H1 (cell line): ENCODE measurements at regions not wholly inside any gene's neighbourhood (a gene's known extent, or its start where the extent isn't known, plus 50 kb on each side); places are given as distances from the start of the nearest gene placed in this dataset.

ENCODE experiments used
- CTCF ChIA-PET: fragments of 300-600 bp; sonication (Branson Sonifier 250); formaldehyde crosslinking; loops from one replicate; lab custom pipeline; 2021; ENCODE audit not compliant: partially characterized antibody; lab: Charles Lee
- POLR2A ChIA-PET: fragments of 300-600 bp; sonication (Branson Sonifier 250); formaldehyde crosslinking; loops from one replicate; lab custom pipeline; 2021; ENCODE audit warnings: inconsistent platforms; ENCODE audit not compliant: partially characterized antibody; lab: Charles Lee
- DNase-seq, 2 experiments: peaks; one replicate each; pipeline versions ENCODE4 v3.0.0 to v3.0.0-alpha.2; 2010 to 2022; ENCODE audit warnings: low spot score in 2 of 2, low read depth in 1 of 2, mixed read lengths in 1 of 2
- FAIRE-seq: peaks from 2 replicates; lab custom pipeline; 2011; peaks lifted over from hg19 to GRCh38; lab: Jason Lieb, UNC
- H2AFZ ChIP-seq: 2 replicates; pipeline ENCODE4 v1.8.1; 2012; ENCODE audit warnings: low read length, inconsistent platforms
- H2AK5ac ChIP-seq: 2 replicates; pipeline ENCODE4 v1.6.1; 2013; ENCODE audit warnings: low read depth, low read length
- H2BK120ac ChIP-seq: replicated peaks from 2 replicates; pipeline ENCODE3; 2013; ENCODE audit warnings: low read depth, low read length, inconsistent platforms
- H2BK12ac ChIP-seq: 2 replicates; pipeline ENCODE4 v1.6.1; 2013; ENCODE audit warnings: low read depth, low read length
- H2BK15ac ChIP-seq: 2 replicates; pipeline ENCODE4 v1.6.1; 2013; ENCODE audit warnings: low read length
- H2BK20ac ChIP-seq: 2 replicates; pipeline ENCODE4 v1.6.1; 2013; ENCODE audit warnings: low read length
- H2BK5ac ChIP-seq: 2 replicates; pipeline ENCODE4 v1.6.1; 2013; ENCODE audit warnings: low read depth, low read length
- H3K14ac ChIP-seq: 2 replicates; pipeline ENCODE4 v1.6.1; 2013; ENCODE audit warnings: inconsistent platforms; ENCODE audit not compliant: insufficient read length
- H3K18ac ChIP-seq: 2 replicates; pipeline ENCODE4 v1.6.1; 2013; ENCODE audit warnings: low read length; ENCODE audit errors: extremely low read depth
- H3K23ac ChIP-seq: 2 replicates; pipeline ENCODE4 v1.6.1; 2013; ENCODE audit warnings: inconsistent platforms; ENCODE audit not compliant: insufficient read length
- H3K23me2 ChIP-seq: 2 replicates; pipeline ENCODE4 v1.6.1; 2013; ENCODE audit warnings: low read depth, low read length
- H3K27ac ChIP-seq: 2 replicates; pipeline ENCODE4 v1.6.1; 2011; ENCODE audit warnings: low read depth, low read length, inconsistent platforms
- H3K27me3 ChIP-seq, 4 experiments: replicated peaks in 1 of 4; 1 replicate in 1 of 4; 2 replicates in 3 of 4; pipeline versions ENCODE4 v1.6.1 to v1.8.1; 2011 to 2013; ENCODE audit warnings: low read length in 3 of 4, mild to moderate bottlenecking in 3 of 4, inconsistent platforms in 2 of 4, mixed read lengths in 2 of 4, moderate library complexity in 1 of 4; ENCODE audit not compliant: control insufficient read depth in 3 of 4, insufficient read depth in 3 of 4; ENCODE audit errors: extremely low read depth in 1 of 4
- H3K36me3 ChIP-seq, 4 experiments: 2 replicates each; pipeline versions ENCODE4 v1.6.1 to v1.8.1; 2011 to 2013; ENCODE audit warnings: mild to moderate bottlenecking in 4 of 4, low read length in 3 of 4, moderate library complexity in 2 of 4, control low read depth in 1 of 4, inconsistent platforms in 1 of 4; ENCODE audit not compliant: insufficient read depth in 4 of 4, control insufficient read depth in 2 of 4
- H3K4ac ChIP-seq: replicated peaks from 2 replicates; pipeline ENCODE3; 2013; ENCODE audit warnings: low read length, low read depth, mixed read lengths, inconsistent platforms; ENCODE audit not compliant: insufficient read length
- H3K4me1 ChIP-seq, 4 experiments: replicated peaks in 1 of 4; 1 replicate in 1 of 4; 2 replicates in 3 of 4; pipeline versions ENCODE4 v1.6.1 to v1.8.1; 2011 to 2013; ENCODE audit warnings: low read length in 3 of 4, inconsistent platforms in 2 of 4, mixed read lengths in 1 of 4; ENCODE audit not compliant: insufficient read depth in 4 of 4, control insufficient read depth in 3 of 4
- H3K4me2 ChIP-seq, 2 experiments: 2 replicates each; pipeline versions ENCODE4 v1.6.1 to v1.8.1; 2011 to 2013; ENCODE audit warnings: low read depth in 2 of 2, low read length in 2 of 2, control low read depth in 1 of 2, inconsistent platforms in 1 of 2, mild to moderate bottlenecking in 1 of 2; ENCODE audit not compliant: insufficient read depth in 1 of 2
- H3K4me3 ChIP-seq, 4 experiments: fragments of 200-600, 300-600 bp in 1 of 4; sonication (generic), shearing (Covaris generic), sonication (Bioruptor Twin) in 1 of 4; 2 replicates each; pipeline versions ENCODE4 v1.5.1 to v1.8.1; 2011 to 2016; ENCODE audit warnings: low read length in 4 of 4, low read depth in 3 of 4, control low read depth in 2 of 4, inconsistent platforms in 2 of 4, mild to moderate bottlenecking in 2 of 4, mixed read lengths in 1 of 4, moderate library complexity in 1 of 4; ENCODE audit not compliant: insufficient read depth in 2 of 4; ENCODE audit errors: extremely low read depth in 1 of 4
- H3K56ac ChIP-seq: replicated peaks from 2 replicates; pipeline ENCODE3; 2013; ENCODE audit warnings: low read depth, mild to moderate bottlenecking, mixed read lengths, low read length, inconsistent platforms; ENCODE audit not compliant: insufficient read length
- H3K79me1 ChIP-seq: 2 replicates; pipeline ENCODE4 v1.6.1; 2013; ENCODE audit warnings: low read depth, low read length, control low read depth
- H3K79me2 ChIP-seq, 2 experiments: 2 replicates each; pipeline versions ENCODE4 v1.6.1 to v1.8.1; 2012 to 2013; ENCODE audit warnings: low read length in 2 of 2, mild to moderate bottlenecking in 2 of 2, inconsistent platforms in 1 of 2; ENCODE audit not compliant: insufficient read depth in 2 of 2, control insufficient read depth in 1 of 2
- H3K9ac ChIP-seq, 4 experiments: replicated peaks in 1 of 4; 1 replicate in 1 of 4; 2 replicates in 3 of 4; pipeline versions ENCODE4 v1.6.1 to v1.8.1; 2011 to 2013; ENCODE audit warnings: low read depth in 3 of 4, low read length in 3 of 4, control low read depth in 2 of 4, mild to moderate bottlenecking in 2 of 4, moderate library complexity in 2 of 4, inconsistent platforms in 1 of 4; ENCODE audit errors: extremely low read depth in 1 of 4
- H3K9me3 ChIP-seq, 2 experiments: 2 replicates each; pipeline versions ENCODE4 v1.6.1 to v1.8.1; 2012 to 2013; ENCODE audit warnings: mild to moderate bottlenecking in 2 of 2, moderate library complexity in 2 of 2, control low read depth in 1 of 2, inconsistent platforms in 1 of 2, low read depth in 1 of 2, low read length in 1 of 2, mixed read lengths in 1 of 2; ENCODE audit not compliant: insufficient read depth in 2 of 2
- H4K20me1 ChIP-seq, 2 experiments: replicated peaks in 1 of 2; 2 replicates each; pipeline versions ENCODE3 to v1.8.1; 2011 to 2013; ENCODE audit warnings: inconsistent platforms in 2 of 2, low read length in 2 of 2, mild to moderate bottlenecking in 1 of 2; ENCODE audit not compliant: insufficient read depth in 2 of 2, control insufficient read depth in 1 of 2
- H4K5ac ChIP-seq: 2 replicates; pipeline ENCODE4 v1.6.1; 2013; ENCODE audit warnings: low read length, low read depth, mixed read lengths, inconsistent platforms; ENCODE audit not compliant: insufficient read length
- H4K8ac ChIP-seq: 2 replicates; pipeline ENCODE4 v1.8.0; 2013; ENCODE audit warnings: mild to moderate bottlenecking, moderate library complexity, low read length, inconsistent platforms; ENCODE audit not compliant: insufficient read depth; ENCODE audit errors: extremely low read depth
- H4K91ac ChIP-seq: replicated peaks from 2 replicates; pipeline ENCODE3; 2013; ENCODE audit warnings: low read length, mixed read lengths, inconsistent platforms; ENCODE audit not compliant: insufficient read length
- KDM1A ChIP-seq: fragments of 200-600, 300-600 bp; sonication (generic); IDR thresholded peaks from 2 replicates; pipeline ENCODE4 v1.7.1; 2016; ENCODE audit warnings: mild to moderate bottlenecking, low read length, borderline replicate concordance
- RNF2 ChIP-seq: fragments of 200-900, 300-1000 bp; sonication (generic); IDR thresholded peaks from 2 replicates; pipeline ENCODE4 v1.7.1; 2016; ENCODE audit warnings: borderline replicate concordance, low read depth, mild to moderate bottlenecking, antibody characterized with exemption, low read length; ENCODE audit not compliant: poor library complexity, severe bottlenecking; ENCODE audit errors: missing control alignments
- RXRA ChIP-seq: IDR thresholded peaks from 2 replicates; pipeline ENCODE4 v1.6.1; 2011; ENCODE audit warnings: low read depth, mild to moderate bottlenecking, low read length, moderate library complexity; ENCODE audit not compliant: insufficient read depth
- SP1 ChIP-seq: IDR thresholded peaks from 2 replicates; pipeline ENCODE4 v1.6.1; 2011; ENCODE audit warnings: low read depth, low read length
- SP4 ChIP-seq: IDR thresholded peaks from 2 replicates; pipeline ENCODE4 v1.6.1; 2012; ENCODE audit warnings: low read length, inconsistent platforms
- SRF ChIP-seq: IDR thresholded peaks from 2 replicates; pipeline ENCODE4 v1.6.1; 2011; ENCODE audit warnings: mild to moderate bottlenecking, low read depth, low read length, moderate library complexity
- WGBS, 2 experiments: shearing (Covaris generic) in 1 of 2; methylation state at CpG; one replicate each; pipeline versions ENCODE4 v1.1.6 to v1.1.7; 2013 to 2015; ENCODE audit warnings: low lambda C conversion rate in 2 of 2, mixed read lengths in 2 of 2, inconsistent platforms in 1 of 2, low coverage in 1 of 2, missing lambda C conversion rate in 1 of 2; ENCODE audit not compliant: insufficient replicate concordance in 2 of 2, insufficient coverage in 1 of 2, insufficient read length in 1 of 2; ENCODE audit errors: extremely low coverage in 1 of 2, missing lambda C conversion rate in 1 of 2; 5-methylcytosine and 5-hydroxymethylcytosine counted together

DNA sequence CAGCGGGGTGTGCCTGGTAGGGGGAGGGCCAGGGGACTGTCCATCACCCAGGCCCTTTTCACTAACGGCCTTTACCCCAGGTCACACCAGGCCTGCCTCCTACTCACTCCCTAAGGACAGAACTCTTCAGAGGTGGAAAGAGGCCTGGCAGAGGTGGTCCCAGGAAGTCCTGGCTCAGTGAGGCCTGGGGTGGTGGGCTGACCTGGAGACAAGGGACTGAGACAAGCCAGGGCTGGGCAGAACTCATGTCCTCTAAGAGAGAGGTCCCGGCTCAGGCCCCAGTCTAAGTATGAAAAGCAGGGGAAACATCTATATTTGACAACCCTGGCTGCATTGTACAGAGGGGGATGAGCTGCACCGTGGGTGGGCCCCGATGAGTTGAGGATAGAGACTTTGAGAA, 65.9 kb upstream of the TEX51 start:
- Histone ChIP-seq H3K27me3 (no peaks in the 10 kb centered on the region), H3K4me3 (no peak overlapping the region), H3K36me3 (no peaks in the 10 kb centered on the region), H4K5ac (no peak overlapping the region), H3K9me3 (no peaks in the 10 kb centered on the region), H3K79me1 (no peaks in the 10 kb centered on the region), H2BK15ac (no peak overlapping the region), H3K56ac (no peak overlapping the region), H2AFZ (no peak overlapping the region), H3K4me1 (peaks cover 0 to 5% (median 1%) of the 10 kb centered on the region in 4 experiments; a peak in 2 of 7 replicates), H3K23me2 (peaks cover 9% of the 10 kb centered on the region; the same call in 1 of the 2 replicates), H2AK5ac (no peak overlapping the region), H3K79me2 (no peaks in the 10 kb centered on the region), H3K27ac (no peak overlapping the region), H4K91ac (no peak overlapping the region), H3K9ac (no peak overlapping the region), H4K20me1 (peaks cover 0 to 3% of the 10 kb centered on the region in 2 experiments), H2BK12ac (no peak overlapping the region), H3K18ac (no peak overlapping the region), H3K4me2 (no peak overlapping the region), H3K14ac (no peak overlapping the region), H3K23ac (no peak overlapping the region), H3K4ac (no peak overlapping the region), H2BK5ac (no peak overlapping the region), H4K8ac (no peak overlapping the region), H2BK120ac (no peak overlapping the region), H2BK20ac (no peak overlapping the region)
- POLR2A ChIA-PET = no interaction called here
- TF ChIP-seq RNF2 = no peak
- no peak for TF ChIP-seq SP4
- TF ChIP-seq SP1 = no peak
- no peak for TF ChIP-seq KDM1A
- no peak for TF ChIP-seq SRF
- no peak for TF ChIP-seq RXRA
- no peak for FAIRE-seq
- DNase-seq = no peak
- 85% methylated on average over 5 of the region's 5 CpGs; no CpG with 5 or more reads in 1 of the 2 experiments for WGBS, 2 experiments
- CTCF ChIA-PET = interaction anchor here (0.9 to 1.2 kb wide), 2 partner anchors 139 kb away, joined by 3 read pairs; no protein-coding TSS in a partner anchor
